ENCODE measurements at regions not wholly inside any gene's neighbourhood (a gene's known extent, or its start where the extent isn't known, plus 50 kb on each side); places are given as distances from the start of the nearest gene placed in this dataset.

DNA sequence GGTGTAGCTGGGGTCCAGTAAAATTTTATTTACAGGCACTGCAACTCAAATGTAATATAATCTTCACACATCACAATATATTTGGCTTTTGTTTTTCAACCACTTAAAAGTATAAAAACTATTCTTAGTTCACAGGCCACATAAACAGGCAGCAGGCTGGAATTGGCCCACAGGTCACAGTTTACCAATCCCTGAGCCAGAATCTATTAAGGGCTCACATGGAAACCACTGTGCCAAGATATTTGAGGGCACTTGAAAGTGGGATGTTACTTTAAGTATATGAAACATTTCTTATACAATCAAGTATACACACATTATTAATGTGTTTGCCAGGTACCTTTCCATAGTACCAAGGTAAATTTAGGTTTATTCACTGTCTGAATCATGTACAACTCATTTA is 71.9 kb upstream of the PRDX6 start:
- no peak for DNase-seq

DNA sequence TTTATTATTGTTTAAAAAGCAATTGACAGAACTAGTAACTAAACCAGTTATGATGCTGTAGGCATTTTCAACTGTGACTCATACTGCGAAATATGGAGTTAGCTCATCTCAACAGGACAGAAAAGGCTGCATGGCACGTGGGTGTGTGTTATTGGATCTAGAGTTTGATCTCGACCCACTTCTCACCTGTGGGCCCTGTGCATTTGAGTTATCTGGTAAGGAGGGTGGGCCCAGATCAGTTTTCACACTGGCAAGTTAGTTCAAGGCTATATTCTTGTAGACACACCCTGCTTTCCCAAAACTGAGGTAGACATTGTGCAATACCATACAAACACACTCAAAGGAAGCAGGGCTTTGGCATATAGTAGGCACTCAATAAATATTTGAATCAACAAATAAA is 71.3 kb upstream of the PRDX6 start:
- DNase-seq, result no peak

DNA sequence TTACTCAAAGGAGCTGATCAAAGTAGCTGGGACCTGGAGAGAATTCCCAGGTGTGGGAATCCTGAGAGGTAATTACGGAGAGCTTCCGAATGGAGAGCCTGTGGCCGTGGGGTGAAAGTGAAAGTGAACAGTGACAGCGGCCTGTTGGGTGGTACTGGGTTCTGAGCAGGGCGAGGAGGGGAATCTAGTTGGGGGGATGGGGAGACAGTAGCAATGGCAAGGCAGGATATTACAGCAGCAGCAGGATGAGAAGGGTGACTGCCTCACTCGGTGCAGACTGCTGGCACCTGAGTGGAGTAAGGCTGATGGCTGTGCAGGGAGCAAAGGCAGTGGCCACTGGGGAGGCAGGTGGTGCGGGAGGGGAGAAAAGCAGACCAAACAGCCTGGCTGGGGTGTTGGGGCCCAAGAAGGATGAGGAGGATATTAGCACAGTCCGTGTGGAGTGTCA is 70.3 kb upstream of the PRDX6 start:
- no peak for DNase-seq

DNA sequence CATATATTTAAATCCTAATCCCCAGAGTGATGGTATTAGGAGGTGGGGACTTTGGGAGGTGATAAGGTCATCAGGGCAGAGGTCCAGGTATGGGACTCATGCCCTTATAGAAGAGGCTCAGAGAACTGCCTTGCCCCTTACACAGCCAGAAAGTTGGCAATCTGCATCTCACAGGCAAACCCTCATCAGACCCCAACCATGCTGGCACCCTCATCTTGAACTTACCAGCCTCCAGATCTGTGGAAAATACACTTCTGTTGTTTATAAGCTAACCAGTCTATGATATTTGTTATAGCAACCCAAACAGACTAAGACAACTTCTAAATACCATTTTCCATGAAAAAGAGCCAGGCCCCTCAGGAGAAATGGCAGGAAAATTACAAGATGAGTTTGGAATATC is 69.3 kb upstream of the PRDX6 start:
- DNase-seq, result no peak

DNA sequence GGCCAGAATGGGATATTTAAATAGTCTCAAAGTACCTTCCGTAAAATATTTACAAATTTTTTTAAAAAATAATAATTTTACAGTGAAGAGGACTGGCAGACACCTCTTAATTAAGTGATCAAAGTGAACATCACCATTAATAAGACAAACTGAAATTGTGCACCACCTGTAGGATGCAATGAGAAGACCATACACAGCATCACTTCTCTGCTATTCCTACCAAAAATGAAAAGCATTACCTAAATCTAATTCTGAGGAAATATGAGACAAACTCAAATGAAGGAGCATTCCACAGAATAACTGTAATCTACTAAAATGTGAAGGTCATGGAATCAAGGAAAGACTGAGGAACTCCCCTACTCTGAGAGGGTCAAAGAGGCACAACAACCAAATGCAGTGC is 68.2 kb upstream of the PRDX6 start:
- no peak for DNase-seq

DNA sequence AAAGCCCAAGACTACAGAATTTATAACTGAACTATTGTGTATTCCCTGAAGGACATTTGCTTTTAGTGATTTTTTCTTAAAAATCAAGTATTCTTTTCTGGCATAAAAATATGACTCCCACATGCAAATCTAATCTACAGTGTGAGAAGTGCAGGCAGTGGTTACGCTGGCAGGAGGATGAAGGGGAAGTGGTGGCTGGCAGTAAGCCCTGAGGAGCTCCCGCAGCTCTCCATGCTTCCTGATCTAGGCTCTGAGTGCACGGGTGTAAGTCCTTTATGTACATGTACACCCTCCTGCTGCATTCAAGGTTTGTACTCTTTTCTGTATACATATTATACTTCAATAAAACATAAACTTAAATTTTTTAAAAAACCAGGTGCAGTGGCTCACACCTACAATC is 67.5 kb upstream of the PRDX6 start:
- DNase-seq, result no peak

DNA sequence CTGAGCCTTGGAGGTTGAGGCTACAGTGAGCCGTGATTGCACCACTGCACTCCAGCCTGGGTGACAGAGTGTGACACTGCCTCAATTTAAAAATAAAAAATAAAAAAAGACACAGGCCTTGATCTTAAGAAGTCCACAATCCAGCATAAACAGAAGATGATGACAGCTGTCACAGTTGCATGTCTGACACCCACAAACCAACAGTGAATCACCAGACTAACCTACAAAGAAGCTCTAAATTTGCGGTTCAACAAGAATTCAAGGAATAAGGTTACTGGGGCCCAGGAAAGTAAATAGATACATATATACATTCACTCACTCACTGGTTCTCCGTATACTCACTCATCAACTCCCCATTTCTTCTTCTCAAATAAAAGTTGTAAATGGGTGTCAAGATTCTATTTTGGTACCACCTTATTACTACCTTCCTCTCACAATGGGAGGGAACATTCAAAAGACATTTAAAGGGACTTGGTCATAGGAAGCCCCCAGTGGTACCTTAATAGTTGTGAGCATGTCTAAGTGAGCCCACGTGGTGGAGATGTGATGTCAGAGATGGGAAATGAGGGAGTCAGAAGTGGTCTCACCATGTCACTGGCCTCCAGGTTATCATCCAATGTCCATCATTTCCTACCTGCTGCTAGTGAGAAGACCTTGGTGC is 66.9 kb upstream of the PRDX6 start:
- DNase-seq, result no peak

DNA sequence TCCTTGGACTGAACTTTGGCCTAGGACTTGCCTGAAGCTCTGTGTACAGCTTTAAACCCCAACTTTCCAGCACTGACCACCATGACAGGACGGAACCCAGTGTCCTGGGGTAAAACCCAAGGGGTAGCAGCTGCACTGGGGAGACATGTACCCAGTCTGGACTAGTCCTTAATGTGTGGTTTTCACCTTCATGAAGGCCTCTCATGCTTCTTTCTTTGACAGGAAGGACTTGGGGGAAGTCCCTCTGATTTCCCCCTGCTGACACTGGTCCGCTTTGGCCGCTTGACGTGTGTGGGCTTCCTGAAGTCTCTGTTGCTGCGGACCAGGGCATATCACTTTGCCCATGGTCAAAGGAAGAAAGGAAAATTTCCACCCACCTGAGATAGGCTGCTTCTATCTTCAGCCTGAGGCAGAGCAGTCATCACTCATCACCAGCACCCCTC is 66.3 kb upstream of the PRDX6 start:
- DNase-seq, result no peak

DNA sequence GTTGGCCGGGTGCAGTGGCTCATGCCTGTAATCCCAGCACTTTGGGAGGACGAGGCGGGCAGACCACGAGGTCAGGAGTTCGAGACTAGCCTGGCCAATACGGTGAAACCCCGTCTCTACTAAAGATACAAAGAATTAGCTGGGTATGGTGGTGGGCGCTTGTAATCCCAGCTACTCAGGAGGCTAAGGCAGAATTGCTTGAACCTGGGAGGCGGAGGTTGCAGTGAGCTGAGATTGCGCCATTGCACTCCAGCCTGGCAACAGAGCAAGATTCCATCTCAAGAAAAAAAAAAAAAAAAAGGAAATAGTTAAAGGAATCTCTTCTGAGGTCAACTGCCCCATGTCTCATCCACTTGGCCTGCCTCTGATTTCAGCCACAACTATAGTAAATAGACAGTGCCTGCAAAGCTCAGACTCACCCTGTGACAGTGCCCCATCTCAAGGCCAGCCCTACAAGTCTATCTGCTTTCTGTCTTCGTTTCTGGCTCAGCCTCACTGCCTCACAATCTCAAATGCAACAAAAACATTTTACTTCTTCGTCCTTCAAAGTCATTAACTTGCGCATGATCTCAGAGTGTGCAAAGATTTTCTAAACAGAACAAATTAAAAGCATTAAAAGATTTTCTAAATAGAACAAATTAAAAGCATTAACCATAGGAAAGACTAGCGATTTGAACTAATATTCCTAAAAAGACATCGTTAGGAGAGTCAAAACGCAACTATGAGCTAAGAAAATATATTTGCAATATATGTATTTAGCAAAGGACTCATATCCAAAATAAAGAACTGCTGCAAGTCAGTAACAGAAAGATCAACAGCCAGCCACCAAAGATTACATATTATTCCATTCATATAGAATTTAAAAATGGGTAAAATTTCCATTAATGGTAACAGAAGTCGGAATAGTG is 65.0 kb upstream of the PRDX6 start:
- DNase-seq, result no peak

DNA sequence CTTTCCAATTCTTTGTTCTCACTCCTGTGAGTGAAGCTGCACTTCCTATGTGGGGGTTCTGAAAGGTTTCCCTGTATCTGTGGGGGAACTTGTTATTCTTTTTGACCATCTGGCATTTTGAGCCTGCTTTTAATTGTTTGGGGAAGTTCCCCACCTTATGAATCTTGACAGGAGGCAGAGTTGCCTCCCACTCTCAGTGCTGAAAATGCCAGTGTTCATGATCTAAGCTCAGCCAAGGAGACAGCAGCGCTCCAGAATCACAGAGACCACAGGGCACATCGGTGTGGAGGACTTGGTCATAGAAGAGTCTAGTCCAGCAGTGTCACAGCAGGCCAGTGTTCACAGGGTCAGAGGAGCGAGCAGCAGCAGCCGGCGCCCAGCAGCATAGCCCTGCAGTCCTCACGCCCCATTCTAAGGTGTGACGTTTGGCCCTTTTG is 63.8 kb upstream of the PRDX6 start:
- DNase-seq, result no peak

DNA sequence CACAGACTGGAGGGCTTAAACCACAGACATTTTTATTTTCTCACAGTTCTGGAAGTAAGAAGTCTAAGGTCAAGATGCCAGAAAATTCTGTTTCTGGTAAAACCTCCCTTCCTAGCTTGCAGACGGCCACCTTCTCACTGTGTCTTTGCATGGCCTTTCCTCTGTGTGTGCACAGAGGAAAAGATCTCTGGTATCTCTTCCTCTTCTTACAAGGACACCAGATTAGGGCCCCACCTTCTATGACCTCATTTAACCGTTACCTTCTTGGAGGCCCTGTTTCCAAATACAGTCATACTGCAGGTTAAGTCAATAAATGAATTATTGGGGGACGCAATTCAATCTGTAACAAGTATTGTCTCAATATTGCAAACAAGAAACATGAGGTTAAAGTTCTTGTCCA is 63.0 kb upstream of the PRDX6 start:
- no peak for DNase-seq

DNA sequence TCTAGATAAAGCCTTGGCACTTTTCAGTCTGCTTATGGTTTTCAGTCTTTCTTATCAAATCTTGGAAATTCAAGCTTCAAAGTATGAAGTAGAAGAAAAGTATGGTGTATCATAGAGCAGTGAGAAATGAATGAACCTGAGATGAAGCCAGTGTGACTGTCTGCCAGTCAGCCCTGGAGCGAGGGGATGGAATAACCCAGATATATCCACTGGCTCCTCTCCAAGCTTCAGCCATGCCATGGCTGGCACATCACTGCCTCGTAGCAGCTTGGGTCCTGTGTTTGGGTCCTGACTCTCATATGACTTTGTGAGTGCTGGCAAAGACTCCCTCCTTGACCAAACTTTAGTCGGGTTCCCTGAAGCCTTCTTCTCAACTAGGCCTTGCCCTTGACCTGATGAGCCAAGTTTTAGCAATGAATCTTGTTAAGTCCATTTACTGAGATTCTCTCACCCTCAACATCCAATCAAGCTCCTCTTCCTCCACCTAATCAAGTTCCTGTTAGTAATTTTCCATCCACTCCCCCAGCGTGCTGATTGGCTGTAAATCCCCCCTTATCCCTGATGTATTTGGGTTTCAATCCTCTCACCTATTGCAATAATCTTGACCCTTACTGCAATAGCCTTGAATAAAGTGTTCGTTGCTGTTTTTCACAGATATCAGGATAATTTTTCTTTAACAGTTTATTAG is 62.5 kb upstream of the PRDX6 start:
- DNase-seq, result no peak

DNA sequence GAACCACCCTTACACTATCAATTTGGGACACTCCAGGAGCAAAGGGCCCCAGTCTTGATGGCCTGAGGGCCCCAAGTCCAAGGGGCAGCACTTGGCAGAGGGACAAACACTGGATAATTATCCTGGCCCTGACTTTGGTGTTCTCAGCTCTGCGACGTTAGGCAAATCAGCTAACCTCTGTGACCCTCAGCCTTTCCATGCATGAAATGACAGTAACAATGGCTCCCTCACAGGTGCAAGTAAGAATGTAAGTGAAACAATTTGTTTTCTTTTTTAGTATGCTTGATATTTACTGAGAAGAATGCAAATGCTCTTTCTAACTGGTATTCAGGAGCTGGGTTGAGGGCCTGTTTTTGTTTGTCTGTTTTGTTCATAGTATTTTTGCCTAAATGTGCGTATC is 61.6 kb upstream of the PRDX6 start:
- no peak for DNase-seq

DNA sequence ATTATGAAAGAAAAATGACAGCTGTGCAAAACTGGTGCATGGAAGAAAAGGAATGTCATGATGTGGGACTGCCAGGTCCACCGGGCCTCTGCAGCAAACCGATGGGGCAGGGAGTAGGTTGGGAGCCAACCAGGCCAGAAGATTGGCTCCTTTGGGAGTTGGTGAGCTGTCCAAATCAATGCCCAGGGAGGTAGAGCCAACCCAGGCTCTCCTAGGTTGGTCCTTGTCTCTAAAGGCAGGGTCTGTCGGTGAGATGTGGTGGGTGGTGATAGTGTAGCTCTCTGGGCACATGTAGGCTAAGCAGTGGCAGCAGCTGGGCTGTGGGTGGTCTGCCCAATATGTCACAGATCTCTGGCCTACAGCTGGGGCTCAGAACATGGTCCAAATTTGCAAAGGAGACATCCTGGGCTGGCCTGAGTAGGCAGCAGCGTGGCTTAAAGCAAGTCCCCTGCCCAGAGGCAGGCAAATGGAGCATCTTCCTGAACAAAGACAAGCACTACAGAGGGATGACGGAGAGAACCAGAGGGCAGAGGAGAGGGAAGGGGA is 61.2 kb upstream of the PRDX6 start:
- no peak for DNase-seq

DNA sequence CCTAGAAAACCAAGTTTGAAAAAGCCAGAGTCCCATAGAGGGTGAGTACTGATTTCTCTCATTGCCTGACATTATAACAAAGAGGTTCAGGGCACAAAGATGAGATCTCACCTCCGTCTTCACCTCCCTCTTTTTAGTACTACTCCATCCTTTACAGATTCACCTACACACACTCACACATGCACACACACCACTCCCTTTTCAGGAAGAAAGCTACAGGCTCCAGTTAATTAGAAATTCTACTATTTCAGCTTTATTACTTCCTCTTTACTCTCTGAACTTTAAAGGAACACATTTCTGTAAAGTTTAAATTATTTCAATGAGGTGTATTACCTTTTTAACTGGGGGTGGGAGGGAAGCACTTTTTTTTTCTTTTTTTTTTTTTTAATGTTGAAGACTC is 59.6 kb upstream of the PRDX6 start:
- DNase-seq, result no peak

DNA sequence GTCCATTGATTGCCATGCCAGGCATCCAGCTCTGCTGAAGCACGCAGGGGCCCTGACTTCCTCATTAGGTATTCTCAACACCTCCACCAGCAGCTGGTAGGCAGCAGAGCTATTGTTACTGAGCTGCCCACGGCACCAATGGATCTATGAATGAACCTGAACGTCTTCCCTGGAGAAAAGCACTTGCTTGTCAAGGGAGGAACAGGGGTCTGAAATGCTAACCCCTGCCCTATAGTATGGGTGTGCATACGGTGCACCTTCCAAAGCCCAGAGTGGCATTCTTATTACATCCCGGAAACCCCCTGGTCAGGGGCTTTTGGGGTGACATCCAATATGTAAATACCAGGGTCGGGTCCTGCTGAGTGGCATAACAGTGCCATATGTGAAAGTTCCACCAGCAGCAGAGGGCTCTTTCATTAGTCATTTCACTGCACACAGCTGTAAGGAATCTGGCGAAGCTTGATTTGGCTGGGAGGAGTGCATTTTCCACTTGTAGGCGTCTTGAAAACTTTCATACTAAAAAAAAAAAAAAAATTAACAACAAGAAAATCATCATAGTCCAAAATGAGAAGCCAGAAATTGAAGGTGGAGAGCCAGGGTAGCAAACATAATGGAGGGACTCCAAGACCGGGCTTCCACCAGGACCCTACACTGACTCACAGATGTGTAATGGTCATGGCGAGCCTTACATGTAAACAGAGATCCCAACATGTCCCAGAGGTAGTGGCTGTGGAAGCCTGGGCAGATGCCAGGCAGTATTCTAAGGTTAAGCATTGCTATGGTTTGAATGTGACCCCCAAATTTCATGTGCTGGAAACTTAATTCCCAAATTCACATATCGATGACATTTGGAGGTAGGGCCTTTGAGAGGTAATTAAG is 58.8 kb upstream of the PRDX6 start:
- DNase-seq, result no peak

DNA sequence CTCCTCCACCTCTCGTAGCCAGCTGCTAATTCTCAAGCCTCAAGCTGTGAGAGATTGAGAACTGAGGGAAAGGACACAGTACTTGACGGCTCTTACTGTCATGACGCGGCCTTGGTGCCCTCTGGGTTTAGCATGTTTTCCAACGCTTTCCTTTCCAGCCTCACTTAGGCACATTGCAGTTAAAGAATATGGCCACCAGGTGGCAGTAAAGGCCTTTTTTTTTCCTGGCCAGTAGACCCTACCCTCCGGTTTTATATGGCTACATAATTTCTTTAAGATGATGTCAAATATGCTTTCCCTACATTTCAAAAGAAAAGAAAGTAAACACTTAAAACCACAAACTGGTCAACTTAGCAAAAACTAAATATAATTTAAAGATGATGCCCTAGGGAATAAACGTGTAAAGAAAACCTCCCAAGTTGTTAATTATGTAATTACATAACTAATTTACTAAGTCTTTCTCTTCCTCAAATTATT is 56.8 kb upstream of the PRDX6 start:
- DNase-seq, result peak in 2 of 4 experiments; percentile 12 to 15

DNA sequence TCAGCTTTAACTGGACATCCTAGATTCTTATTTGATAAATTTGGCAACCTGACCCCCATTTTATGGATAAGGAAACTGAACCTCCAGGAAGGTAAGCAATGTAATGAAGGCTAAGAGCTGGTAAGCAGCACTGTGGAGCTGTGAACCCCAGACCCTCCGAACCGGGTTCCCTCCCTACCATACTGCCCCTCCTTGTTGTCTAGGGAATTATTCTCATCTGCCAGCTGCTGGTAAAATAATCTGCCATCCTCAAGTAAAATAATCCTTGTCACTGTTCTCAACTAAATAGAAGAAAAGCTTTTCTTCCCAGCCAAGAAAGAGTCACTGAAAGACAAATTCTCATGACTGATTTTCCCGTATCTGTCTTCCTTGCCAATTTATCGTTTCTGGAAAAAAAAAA is 55.8 kb upstream of the PRDX6 start:
- no peak for DNase-seq

DNA sequence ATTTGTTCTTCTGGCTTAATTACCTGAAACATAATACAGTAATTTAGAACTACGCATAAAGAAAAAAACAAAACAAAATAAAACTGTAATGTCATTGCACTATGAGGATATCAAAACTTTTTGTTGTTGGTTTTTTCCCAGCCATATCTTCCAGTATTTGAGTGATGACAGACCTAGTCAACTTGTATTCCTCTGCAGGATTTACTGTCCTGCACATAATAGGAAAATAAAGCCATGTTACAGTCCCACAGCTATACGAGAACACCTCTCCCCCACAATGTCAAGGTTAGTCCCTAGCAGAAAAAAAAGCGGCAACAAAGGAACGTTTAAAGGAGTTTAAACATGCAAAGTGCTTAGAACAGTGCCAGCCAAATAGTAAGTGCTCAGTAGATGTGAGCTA is 55.3 kb upstream of the PRDX6 start:
- no peak for DNase-seq

DNA sequence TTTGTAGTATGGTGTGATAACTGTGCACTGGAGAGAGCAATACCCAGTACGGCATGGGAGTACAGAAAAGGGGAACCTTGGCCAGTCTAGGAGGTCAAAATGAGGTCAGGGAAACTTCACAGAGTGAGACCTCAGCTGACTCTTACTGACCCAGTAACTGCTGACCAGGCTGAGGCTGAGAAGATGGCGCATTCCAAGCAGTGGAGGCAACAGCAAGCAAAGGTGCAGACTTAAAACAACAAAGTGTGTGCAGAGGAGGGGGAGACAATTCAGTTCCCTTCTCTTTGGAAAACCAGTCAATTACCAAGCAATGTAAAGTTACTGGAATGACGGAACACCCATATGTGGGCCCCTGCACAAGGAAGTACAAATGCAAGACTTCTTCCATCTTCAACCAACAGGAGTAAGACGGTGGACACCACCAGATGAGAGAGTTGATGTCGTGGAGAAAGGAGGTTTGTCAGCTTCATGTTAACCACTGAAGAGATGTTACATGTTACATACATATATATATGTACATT is 54.6 kb upstream of the PRDX6 start:
- DNase-seq, result no peak

DNA sequence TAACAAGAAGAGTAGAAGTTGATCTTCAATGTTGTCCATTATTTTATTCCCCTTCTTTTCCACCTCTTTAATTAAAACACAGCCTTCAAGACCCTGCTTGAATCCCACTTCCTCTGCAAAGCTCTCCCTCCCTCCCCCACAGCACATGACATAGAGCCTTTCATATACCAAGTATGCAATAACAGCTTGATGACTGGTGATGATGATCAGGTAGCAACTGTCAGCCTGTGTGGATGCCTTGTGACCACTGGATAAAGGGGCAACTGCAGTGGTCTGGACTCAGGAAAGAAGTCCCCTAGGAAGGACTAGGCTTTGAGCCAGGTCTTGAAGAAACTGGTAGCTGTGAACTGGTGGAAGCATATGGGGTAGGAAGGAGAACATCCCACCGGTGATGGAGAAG is 53.8 kb upstream of the PRDX6 start:
- no peak for DNase-seq

DNA sequence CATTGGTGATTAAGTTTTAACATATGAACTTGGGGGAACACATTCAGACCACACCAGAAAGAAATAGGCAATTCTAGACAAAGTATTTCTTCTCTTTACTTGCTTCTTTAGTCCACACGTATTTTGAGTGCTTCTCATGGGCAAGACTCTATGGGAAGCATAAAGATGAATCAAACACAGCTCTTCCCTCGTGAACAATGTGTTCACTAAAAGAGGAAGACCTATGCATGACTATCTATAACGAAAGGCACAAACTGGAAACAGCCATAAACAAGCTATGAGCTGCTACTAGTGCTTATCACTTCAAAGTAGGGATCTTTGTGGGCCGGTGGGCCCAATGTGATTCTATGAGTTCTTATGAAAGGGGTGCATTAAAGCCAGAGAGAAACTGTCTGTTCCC is 53.0 kb upstream of the PRDX6 start:
- DNase-seq, result no peak

Measured in activated naive CD4-positive, alpha-beta T cell (primary cell).